Right ventricle myocardium superior (tissue), 1 donor: ENCODE measurements at regions not wholly inside any gene's neighbourhood (a gene's known extent, or its start where the extent isn't known, plus 50 kb on each side); places are given as distances from the start of the nearest gene placed in this dataset.
"Not testable (repeated sequence)": the region's sequence is repeated elsewhere in the genome, so short reads cannot be mapped to it uniquely, and the experiment has no call there.

ENCODE experiments used
- ATAC-seq: fragments of 200-7000 bp; cut with Tn5 transposase; one replicate; pipeline ENCODE4 v1.9.1; 2020; ENCODE audit warnings: mild to moderate bottlenecking; ENCODE audit not compliant: poor library complexity
- DNase-seq: peaks from one replicate; pipeline ENCODE4 v3.0.0-alpha.2; 2020
- intact Hi-C: fragments of 100-400 bp; cut with DNase I; formaldehyde crosslinking; loops from one replicate; pipeline ENCODE4 v1.11.2; 2022
- donor health status: DM: no; HTN: yes; CAD: no; lungs with severe emphysema.

- ATAC-seq (no peak), DNase-seq (no peak)
- intact Hi-C loops, result no loop called here
Measured at GRCh38 chr5:166677891-166678290, 1613.6 kb upstream of the WWC1 start.

DNA sequence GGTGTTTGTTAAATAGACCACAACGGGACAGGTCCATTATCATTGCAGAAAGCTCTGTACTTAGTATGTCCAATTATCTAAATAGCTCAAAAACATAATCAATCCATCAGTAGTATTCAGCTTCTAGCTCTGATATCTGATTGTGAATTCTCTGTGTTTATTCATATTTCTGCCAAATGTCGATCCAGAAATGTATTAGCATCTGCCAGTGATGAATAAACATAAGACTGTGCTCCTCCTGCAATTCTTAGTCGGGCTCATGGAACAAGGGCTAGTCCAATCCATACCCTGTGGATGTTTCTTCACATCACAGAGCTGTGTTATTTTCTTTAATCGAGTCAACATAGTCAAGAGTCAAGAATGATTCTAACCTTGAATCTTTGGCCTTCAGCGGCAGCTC is 1612.1 kb upstream of the WWC1 start:
- intact Hi-C loops, result no loop called here
- no peak for ATAC-seq
- no peak for DNase-seq

DNA sequence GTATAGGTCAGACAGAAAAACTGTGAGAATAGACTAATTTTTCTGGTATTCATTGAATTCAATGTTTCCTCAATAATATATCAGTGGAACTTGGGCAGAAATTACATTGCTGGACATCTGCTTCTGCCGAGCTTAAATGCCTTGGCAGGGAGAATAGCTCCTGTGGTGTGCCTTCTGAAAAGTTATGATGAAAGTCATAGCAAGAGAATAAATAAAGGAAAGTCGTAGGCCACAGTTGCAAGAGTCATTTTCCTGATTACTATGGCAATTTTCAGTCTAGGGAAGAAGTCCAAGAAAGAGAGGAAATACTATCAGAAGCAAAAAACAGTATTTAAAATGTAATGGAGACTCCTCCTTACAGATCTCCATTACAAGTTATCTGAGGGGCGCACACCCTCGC is 1596.1 kb upstream of the WWC1 start:
- ATAC-seq (no peak), DNase-seq (no peak)
- intact Hi-C loops, result no loop called here

DNA sequence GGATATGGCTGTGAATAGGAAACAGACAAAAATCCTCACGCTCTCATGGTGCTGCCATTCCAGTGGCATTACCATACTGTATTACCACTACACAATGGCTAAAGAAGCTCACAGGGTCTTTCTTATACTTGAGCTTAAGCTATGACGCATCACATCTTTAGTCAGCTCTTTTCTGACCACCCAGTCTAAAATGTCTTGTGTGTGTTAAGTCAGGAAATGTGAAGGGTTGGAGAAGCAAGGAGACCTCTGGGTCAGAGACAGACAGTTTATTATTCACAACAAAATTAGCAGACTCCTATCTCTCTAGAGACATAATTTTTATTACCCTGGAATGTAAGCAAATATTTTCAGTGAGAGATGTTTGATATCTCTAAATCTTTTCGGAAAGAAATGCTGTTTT is 1583.2 kb upstream of the WWC1 start:
- ATAC-seq (no peak), DNase-seq (no peak)
- intact Hi-C loops, result no loop called here

- intact Hi-C loops, result no loop called here
- DNase-seq (no peak), ATAC-seq (no peak)
Measured at GRCh38 chr5:166709691-166710090, 1581.8 kb upstream of the WWC1 start.

DNA sequence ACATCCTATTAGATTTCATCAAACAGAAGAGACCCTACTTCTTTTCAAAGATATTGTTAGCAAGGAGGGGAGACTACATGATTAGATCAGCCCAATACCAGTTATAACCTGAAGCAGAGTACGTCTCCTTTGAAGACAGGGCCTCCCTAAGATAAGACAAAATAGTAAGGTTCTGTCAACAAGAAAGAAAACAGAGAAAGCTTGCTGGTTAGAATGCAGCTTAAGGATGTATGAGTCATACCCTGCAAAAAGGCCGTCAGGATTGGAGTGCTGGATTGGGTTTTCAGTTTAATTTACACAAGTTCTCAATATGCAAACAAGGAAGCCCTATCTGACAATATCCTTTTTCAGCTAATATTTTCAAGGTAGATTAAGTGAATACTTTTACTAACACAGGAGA is 1581.2 kb upstream of the WWC1 start:
- ATAC-seq (no peak), DNase-seq (no peak)
- intact Hi-C loops, result no loop called here

DNA sequence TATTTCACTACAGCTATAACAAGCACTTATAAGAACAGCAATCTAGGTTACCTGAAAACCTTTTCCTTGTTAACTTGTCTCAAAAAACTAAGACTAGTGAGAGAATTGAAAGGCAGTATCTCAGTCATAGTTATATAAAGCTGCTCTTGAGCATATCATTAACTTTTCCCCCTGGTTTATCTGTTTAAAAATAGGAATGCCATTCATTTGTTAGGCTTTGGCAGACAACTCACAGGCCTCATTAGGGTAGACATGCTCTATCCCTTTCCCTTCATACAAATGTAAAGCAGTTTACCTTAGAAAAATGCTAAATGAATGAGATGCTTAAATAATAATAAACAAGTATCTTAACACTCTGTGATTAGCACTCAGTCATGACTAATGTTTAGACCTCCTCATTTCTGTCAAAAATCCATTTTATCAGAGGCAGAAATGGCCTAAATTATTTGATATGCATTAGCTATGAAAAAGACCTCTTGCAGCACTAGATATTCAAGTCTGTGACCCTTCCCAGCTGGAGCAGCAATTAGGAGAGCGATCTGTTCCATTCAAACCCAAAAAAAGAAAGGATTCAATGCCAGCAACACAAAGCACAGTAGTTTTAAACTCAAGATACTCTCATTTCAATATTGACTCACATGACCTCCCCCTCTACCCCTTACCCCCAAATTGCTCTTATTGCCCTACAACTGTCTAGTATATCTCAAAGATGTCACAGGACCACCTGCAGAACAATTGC is 1578.8 kb upstream of the WWC1 start:
- ATAC-seq, result peak; percentile 64
- intact Hi-C loops, result no loop called here
- DNase-seq, result no peak

DNA sequence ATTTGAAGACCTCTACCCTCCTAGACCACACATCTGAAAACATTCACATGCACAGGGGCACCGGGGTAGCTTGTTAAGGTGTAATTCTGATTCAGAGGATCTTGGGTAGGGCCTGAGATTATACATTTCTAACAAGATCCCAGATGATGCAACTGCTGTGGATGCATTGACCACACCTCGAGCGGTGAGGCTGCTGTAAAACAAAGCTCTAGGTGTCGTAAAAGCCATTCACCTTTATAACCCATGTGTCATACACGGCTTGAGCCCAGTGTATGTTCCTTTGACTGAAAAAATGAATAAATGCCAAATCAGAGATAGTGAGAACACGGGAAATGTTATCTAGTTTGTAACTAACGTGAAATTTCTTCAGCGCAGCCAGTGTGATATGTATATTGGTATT is 1578.2 kb upstream of the WWC1 start:
- intact Hi-C loops, result no loop called here
- ATAC-seq (no peak), DNase-seq (no peak)

DNA sequence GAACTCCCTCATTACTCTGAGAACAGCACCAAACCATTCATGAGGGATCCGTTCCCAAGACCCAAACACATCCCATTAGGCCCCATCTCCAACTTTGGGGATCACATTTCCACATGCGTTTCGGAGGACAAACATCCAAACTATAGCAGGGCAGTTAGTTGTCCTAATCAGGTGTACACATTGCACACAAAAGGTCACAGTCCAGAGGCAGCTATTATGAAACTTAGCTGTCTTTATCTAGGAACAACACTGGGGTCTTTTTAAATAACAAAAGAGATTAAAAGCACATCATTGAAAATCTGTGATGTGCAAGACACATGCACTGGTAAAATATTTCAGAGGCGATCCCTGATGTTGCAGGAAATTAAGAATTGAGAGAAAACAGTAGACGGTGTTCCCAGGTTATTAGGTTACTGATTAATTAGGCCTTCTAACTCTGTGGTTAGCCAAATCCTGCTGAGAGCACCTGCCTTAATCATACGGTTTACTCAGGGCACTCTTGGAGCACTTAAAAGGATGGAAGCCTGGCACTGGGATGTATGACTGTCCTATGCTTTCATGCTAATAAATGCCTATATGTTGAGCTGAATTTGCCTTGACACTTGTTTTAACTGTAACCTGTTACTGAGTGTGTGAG is 1574.5 kb upstream of the WWC1 start:
- intact Hi-C loops, result no loop called here
- ATAC-seq (no peak), DNase-seq (no peak)

GRCh38 chr5:166719991-166720390 is 1571.5 kb upstream of the WWC1 start:
- ATAC-seq (no peak), DNase-seq (no peak)
- intact Hi-C loops, result no loop called here

- ATAC-seq, result no peak
- DNase-seq, result no peak
- intact Hi-C loops, result no loop called here
Measured at GRCh38 chr5:166722939-166723338, 1568.5 kb upstream of the WWC1 start.

- intact Hi-C loops, result no loop called here
- no peak for DNase-seq
- ATAC-seq, result no peak
Measured at GRCh38 chr5:166724284-166724683, 1567.2 kb upstream of the WWC1 start.

DNA sequence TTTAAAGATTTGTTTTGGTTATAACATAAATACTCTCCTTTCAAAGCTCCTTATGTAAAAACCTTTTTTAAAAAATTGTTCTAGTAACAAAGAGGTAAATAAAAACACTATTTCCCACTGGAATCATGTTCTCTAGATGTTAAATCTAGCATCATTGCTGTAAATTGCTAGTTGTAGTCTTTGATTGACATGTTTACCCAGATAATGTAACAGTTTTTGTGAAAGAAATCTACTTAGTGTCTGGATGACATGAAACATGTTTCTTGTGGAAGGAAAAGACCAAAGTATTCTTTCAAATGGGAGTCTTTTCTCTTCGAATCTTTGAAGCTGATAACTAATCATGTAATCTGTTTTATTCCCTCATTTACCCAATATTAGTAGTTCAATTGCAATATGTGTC is 1565.9 kb upstream of the WWC1 start:
- ATAC-seq (no peak), DNase-seq (no peak)
- intact Hi-C loops, result no loop called here

DNA sequence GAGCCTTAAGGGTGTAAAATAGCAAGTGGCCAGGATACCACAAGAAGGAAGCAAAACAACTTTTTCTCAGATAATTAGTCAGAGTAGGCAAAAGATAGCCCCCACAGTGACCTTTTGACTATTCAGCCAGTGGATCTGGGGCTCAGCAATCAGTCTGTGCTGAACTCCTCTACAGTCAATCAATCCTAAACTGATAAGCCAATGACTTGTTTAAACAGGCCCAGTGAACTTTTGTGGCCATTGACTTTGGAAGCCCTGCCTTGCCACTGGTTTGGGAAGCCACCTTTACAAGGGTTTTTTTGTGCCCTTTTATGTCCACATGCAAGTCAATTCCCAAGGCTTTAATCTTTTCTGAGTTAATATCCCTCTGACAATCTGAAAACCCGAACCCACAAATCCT is 1565.0 kb upstream of the WWC1 start:
- no peak for ATAC-seq
- intact Hi-C loops, result no loop called here
- DNase-seq, result no peak

GRCh38 chr5:166742951-166743350 is 1548.5 kb upstream of the WWC1 start:
- intact Hi-C loops, ATAC-seq, DNase-seq: not testable (repeated sequence)

- DNase-seq, result no peak
- no peak for ATAC-seq
- intact Hi-C loops, result no loop called here
Measured at GRCh38 chr5:166746506-166746905, 1544.9 kb upstream of the WWC1 start.

DNA sequence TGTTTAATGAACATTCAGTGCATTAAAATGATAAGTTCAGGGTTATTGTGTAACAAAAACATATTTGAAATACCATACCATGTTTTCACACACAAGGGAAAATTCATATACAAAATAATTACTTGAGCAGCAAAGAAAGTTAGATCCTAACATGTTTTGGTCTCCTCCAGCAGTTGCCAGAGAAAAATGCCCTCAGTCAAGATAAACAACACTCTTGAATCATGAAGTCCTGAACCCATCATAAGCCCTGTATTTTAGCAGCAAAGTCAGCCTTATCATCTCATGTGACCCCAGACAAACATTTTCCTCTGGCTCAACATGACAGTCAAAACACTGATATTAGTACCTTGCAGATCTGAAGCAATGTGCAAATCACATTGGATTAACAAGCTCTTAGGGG is 1541.1 kb upstream of the WWC1 start:
- ATAC-seq (no peak), DNase-seq (no peak)
- intact Hi-C loops, result no loop called here

- ATAC-seq, result no peak
- no peak for DNase-seq
- intact Hi-C loops, result no loop called here
Measured at GRCh38 chr5:166758151-166758550, 1533.3 kb upstream of the WWC1 start.

- intact Hi-C loops, result no loop called here
- DNase-seq (no peak), ATAC-seq (no peak)
Measured at GRCh38 chr5:166767858-166768257, 1523.6 kb upstream of the WWC1 start.

DNA sequence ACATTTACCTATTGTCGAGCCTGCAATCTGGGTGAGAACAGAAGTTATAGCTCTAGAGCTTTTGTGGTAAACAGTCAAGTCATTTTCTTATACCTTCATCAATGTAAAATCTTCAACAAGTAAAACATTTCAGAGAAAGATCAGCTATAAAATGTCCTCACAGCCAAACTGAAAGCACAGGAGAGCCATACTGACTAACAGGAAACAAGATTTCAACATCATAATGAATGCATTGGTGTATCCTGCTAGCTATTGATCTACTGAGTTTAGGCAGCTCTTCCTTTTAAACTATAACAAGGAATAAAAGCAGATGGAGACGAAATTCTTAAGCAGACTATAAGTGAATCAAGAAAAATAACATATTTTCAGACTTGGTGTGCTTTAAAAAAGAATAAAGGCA is 1522.9 kb upstream of the WWC1 start:
- ATAC-seq, result no peak
- DNase-seq, result no peak
- intact Hi-C loops, result no loop called here

- ATAC-seq (no peak), DNase-seq (no peak)
- intact Hi-C loops, result no loop called here
Measured at GRCh38 chr5:166772770-166773169, 1518.7 kb upstream of the WWC1 start.
